ENCODE measurements at regions not wholly inside any gene's neighbourhood (a gene's known extent, or its start where the extent isn't known, plus 50 kb on each side); places are given as distances from the start of the nearest gene placed in this dataset.

DNA sequence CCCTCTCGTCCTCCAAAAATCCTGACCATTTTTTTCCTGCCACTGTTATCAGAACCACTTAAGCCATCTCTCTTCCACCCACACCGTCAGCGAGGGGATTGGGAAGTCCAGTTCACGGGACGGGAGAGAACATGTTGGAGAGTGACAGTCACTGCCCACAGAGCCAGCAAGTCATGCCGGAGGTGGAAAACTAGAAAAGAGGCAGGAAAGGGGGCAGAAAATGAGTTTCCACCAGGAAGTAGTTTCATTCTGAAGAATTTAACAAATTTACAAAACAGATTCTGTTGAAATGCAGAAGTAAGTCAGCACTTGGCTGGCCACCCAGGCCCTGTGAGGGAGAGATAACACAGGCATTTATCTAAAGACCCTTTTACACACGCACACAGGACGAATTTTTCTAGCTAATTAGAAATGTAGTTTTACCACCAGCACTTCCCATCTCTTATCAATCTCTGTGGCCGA lies 431.3 kb downstream of the TSN start (continued):
- TF ChIP-seq TEAD4 (IDR thresholded peaks at IDR 0.05; ENCODE audit: low read length), result peak; percentile 89
- TF ChIP-seq TEAD4 (CRISPR knock-in tag; IDR thresholded peaks at IDR 0.05; ENCODE audit: borderline replicate concordance), result no peak
- peak; percentile 71 for TF ChIP-seq KLF16 (IDR thresholded peaks at IDR 0.05)
- TF ChIP-seq GATA2 (CRISPR knock-in tag; IDR thresholded peaks at IDR 0.05), result peak; percentile 36; the same call in 1 of the 2 replicates

DNA sequence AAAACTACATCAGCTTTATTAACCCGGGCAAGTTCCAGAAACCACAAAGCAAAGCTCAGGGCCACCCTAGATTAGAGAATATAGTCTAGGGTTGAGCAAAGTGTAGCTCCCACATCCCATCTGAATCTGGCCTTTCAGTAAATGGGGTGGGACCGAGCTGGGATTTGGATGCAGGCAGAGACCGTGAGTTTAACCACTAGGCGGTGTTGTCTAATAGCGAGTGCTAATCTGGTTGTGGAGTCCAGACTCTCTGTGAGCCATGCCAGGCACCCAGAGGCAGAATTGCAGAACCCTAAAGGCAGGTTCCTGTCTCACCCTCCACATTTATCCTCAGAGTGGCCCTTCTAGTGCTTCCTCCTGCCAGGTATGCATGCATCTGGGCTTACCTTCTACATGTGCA lies 435.9 kb downstream of the TSN start:
- DNase-seq (ENCODE audit: extremely low read depth in 1 of 4, low spot score in 3 of 4) (peak; percentile 44 to 51 (median 50)), ATAC-seq (peak; percentile 89), FAIRE-seq (peak; percentile 15)
- ChIA-PET POLR2A (interaction anchor here (0.9 kb wide), 1 partner anchor 17 kb away, joined by 3 read pairs; no protein-coding TSS in a partner anchor), CTCF (ENCODE audit: low intra/inter-chr PET ratio) (no interaction called here)
- no peak overlapping the region for H3K9ac ChIP-seq (ENCODE audit: insufficient read depth in 1 of 2, low read depth in 2 of 2, low read length in 2 of 2)
- H3K4me2 ChIP-seq (ENCODE audit: insufficient read depth, low read length), result no peak overlapping the region
- peaks cover 6 to 20% of the 10 kb centered on the region in 2 experiments; a peak in 3 of 5 replicates for H3K4me1 ChIP-seq (replicated peaks in 1 of 2; ENCODE audit: control insufficient read depth in 2 of 2, insufficient read depth in 2 of 2, low read length in 2 of 2)
- in situ Hi-C loops (cut with MboI) (no loop called here), intact Hi-C loops (cut with micrococcal nuclease) (loop anchor here (5.0 kb wide), 2 partner anchors 111 to 261 kb away; no protein-coding TSS in a partner anchor)
- H3K9me1 ChIP-seq (ENCODE audit: control insufficient read depth, insufficient read depth, low read length), result peaks cover 2% of the 10 kb centered on the region
- peaks cover 0 to 14% of the 10 kb centered on the region in 2 experiments; a peak in 3 of 5 replicates for H3K27me3 ChIP-seq (ENCODE audit: control insufficient read depth in 2 of 2, insufficient read depth in 2 of 2, low read length in 2 of 2)
- peaks cover 11% of the 10 kb centered on the region; the same call in 1 of the 2 replicates for H4K20me1 ChIP-seq (replicated peaks; ENCODE audit: control insufficient read depth, insufficient read depth, low read length)
- H2AFZ ChIP-seq (ENCODE audit: low read depth, low read length), result no peak overlapping the region
- H3K27ac ChIP-seq (ENCODE audit: extremely low read depth, low read depth, low read length), result no peak overlapping the region
- H3K4me3 ChIP-seq, result no peak overlapping the region
- no peaks in the 10 kb centered on the region for H3K36me3 ChIP-seq (ENCODE audit: control insufficient read depth, insufficient read depth, low read length)
- no peaks in the 10 kb centered on the region for H3K9me3 ChIP-seq (replicated peaks; ENCODE audit: control insufficient read depth, insufficient read depth, low read depth, low read length)
- WGBS (ENCODE audit: insufficient coverage, low coverage, missing lambda C conversion rate), result 2% methylated on average over 5 of the region's 5 CpGs
- BruUV-seq (replicated peaks), result no TSS peak
- TF ChIP-seq RAD21 (CRISPR knock-in tag; conservative IDR thresholded peaks at IDR 0.05 in 1 of 2, IDR thresholded peaks at IDR 0.05 in 1 of 2) (peak; percentile 49 to 65), SMC3 (conservative IDR thresholded peaks at IDR 0.05; ENCODE audit: insufficient read depth, low read depth, low read length) (no peak; the same call in 1 of the 2 replicates)
- TF ChIP-seq, protein P1, sequence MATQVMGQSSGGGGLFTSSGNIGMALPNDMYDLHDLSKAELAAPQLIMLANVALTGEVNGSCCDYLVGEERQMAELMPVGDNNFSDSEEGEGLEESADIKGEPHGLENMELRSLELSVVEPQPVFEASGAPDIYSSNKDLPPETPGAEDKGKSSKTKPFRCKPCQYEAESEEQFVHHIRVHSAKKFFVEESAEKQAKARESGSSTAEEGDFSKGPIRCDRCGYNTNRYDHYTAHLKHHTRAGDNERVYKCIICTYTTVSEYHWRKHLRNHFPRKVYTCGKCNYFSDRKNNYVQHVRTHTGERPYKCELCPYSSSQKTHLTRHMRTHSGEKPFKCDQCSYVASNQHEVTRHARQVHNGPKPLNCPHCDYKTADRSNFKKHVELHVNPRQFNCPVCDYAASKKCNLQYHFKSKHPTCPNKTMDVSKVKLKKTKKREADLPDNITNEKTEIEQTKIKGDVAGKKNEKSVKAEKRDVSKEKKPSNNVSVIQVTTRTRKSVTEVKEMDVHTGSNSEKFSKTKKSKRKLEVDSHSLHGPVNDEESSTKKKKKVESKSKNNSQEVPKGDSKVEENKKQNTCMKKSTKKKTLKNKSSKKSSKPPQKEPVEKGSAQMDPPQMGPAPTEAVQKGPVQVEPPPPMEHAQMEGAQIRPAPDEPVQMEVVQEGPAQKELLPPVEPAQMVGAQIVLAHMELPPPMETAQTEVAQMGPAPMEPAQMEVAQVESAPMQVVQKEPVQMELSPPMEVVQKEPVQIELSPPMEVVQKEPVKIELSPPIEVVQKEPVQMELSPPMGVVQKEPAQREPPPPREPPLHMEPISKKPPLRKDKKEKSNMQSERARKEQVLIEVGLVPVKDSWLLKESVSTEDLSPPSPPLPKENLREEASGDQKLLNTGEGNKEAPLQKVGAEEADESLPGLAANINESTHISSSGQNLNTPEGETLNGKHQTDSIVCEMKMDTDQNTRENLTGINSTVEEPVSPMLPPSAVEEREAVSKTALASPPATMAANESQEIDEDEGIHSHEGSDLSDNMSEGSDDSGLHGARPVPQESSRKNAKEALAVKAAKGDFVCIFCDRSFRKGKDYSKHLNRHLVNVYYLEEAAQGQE (IDR thresholded peaks at IDR 0.05; ENCODE audit: borderline replicate concordance), result peak; percentile 17; the same call in 1 of the 2 replicates
- TF ChIP-seq, protein P1 (CRISPR knock-in tag; IDR thresholded peaks at IDR 0.05; ENCODE audit: low read depth), result no peak
- TF ChIP-seq, protein P2, sequence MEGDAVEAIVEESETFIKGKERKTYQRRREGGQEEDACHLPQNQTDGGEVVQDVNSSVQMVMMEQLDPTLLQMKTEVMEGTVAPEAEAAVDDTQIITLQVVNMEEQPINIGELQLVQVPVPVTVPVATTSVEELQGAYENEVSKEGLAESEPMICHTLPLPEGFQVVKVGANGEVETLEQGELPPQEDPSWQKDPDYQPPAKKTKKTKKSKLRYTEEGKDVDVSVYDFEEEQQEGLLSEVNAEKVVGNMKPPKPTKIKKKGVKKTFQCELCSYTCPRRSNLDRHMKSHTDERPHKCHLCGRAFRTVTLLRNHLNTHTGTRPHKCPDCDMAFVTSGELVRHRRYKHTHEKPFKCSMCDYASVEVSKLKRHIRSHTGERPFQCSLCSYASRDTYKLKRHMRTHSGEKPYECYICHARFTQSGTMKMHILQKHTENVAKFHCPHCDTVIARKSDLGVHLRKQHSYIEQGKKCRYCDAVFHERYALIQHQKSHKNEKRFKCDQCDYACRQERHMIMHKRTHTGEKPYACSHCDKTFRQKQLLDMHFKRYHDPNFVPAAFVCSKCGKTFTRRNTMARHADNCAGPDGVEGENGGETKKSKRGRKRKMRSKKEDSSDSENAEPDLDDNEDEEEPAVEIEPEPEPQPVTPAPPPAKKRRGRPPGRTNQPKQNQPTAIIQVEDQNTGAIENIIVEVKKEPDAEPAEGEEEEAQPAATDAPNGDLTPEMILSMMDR (IDR thresholded peaks at IDR 0.05 in 2 of 3, conservative IDR thresholded peaks at IDR 0.05 in 1 of 3; ENCODE audit: insufficient read depth in 2 of 3, low read depth in 1 of 3, low read length in 3 of 3), result peak; percentile 45 to 71 (median 60); a peak in 5 of 6 replicates
- no peaks in the 10 kb centered on the region for H3K79me2 ChIP-seq (ENCODE audit: control insufficient read depth, insufficient read depth, low read length)
